ENCODE measurements at regions not wholly inside any gene's neighbourhood (a gene's known extent, or its start where the extent isn't known, plus 50 kb on each side); places are given as distances from the start of the nearest gene placed in this dataset.

GRCh38 chr2:65557616-65558573 lies 125.5 kb upstream of the SPRED2 start:
- DNase-seq (ENCODE audit: low spot score): no peak

GRCh38 chr2:65554765-65555591 lies 122.6 kb upstream of the SPRED2 start:
- in situ Hi-C loops (cut with HindIII; ENCODE audit: low sequenced_read_pairs): no loop called here

More at GRCh38 chr2:65557616-65558573, 125.5 kb upstream of the SPRED2 start:
- in situ Hi-C loops (cut with HindIII; ENCODE audit: low sequenced_read_pairs): no loop called here

GRCh38 chr2:65553504-65554074 lies 121.2 kb upstream of the SPRED2 start:
- peak; percentile 47 for DNase-seq (ENCODE audit: low spot score)

More at GRCh38 chr2:65554765-65555591, 122.6 kb upstream of the SPRED2 start:
- DNase-seq (ENCODE audit: low spot score): no peak

GRCh38 chr2:65551528-65551927 lies 119.1 kb upstream of the SPRED2 start:
- DNase-seq (ENCODE audit: low spot score): no peak
- in situ Hi-C loops (cut with HindIII; ENCODE audit: low sequenced_read_pairs): no loop called here

More at GRCh38 chr2:65553504-65554074, 121.2 kb upstream of the SPRED2 start:
- in situ Hi-C loops (cut with HindIII; ENCODE audit: low sequenced_read_pairs): no loop called here

GRCh38 chr2:65550246-65550645 lies 117.8 kb upstream of the SPRED2 start:
- in situ Hi-C loops (cut with HindIII; ENCODE audit: low sequenced_read_pairs): no loop called here
- no peak for DNase-seq (ENCODE audit: low spot score)

DNA sequence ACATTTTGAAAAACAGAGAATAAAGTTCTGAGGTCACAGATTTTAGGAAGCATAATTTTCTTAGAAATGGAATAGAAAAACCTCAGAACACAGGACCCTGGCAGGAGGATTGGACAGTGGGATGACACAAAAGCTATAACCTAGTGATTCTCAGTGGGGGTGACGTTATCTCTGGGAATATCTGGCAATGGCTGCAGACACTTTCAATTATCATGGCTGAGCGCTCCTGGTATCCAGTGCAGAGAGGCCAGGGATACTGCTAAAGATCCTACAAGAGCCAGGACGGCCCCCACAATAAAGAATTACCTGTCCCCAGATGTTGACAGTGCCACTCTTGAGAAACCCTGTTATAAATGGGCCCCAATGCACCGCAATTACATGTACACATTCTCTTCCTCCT lies 117.2 kb upstream of the SPRED2 start:
- in situ Hi-C loops (cut with HindIII; ENCODE audit: low sequenced_read_pairs): loop anchor here (25.0 kb wide), 1 partner anchor 112 kb away; the partner anchor contains the start of gene SPRED2
- no peak for DNase-seq (ENCODE audit: low spot score)

DNA sequence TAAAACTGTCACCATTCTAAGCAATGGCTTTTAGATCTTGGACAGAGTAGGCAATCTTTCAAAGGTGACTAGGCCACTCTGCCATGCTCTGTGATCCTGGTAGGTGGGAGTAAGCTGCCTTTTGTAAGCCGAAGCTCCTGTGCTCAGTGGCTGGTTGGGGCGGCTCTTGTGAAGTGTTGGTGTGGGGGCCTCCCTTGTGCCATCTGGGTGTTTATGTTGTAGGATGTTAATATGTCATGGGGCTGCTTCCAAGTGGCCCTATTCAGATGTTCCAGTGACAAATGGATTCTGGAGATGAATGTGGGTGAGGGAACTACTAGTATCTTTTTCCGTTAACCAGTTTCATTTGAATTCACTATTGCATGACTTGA lies 116.8 kb upstream of the SPRED2 start:
- no peak for DNase-seq (ENCODE audit: low spot score)
- in situ Hi-C loops (cut with HindIII; ENCODE audit: low sequenced_read_pairs): loop anchor here (25.0 kb wide), 1 partner anchor 112 kb away; the partner anchor contains the start of gene SPRED2

- DNase-seq (ENCODE audit: low spot score): no peak
- in situ Hi-C loops (cut with HindIII; ENCODE audit: low sequenced_read_pairs): loop anchor here (25.0 kb wide), 1 partner anchor 111 kb away; the partner anchor contains the start of gene SPRED2
Observed at GRCh38 chr2:65548576-65549256, 116.3 kb upstream of the SPRED2 start.

DNA sequence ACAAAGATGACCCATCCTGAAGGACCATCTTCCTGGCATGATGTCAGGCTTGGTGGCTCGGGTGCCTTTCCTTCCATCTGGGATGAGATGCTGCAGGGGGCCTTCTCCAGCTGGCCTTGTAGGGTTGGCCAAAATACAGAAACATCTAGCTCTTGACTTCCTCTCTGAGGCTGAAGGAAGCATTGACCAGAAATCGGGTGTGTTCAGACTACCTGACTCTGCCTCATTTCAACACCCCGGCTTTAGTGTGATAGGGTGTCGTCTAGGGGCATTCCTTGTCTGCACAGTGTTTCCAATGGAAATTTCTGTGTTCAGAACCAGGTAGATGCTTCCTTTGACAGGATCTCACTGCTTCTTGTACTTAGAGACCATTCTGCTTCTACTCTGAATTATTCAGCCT lies 115.7 kb upstream of the SPRED2 start:
- DNase-seq (ENCODE audit: low spot score): no peak
- in situ Hi-C loops (cut with HindIII; ENCODE audit: low sequenced_read_pairs): loop anchor here (25.0 kb wide), 1 partner anchor 111 kb away; the partner anchor contains the start of gene SPRED2

- no peak for DNase-seq (ENCODE audit: low spot score)
- in situ Hi-C loops (cut with HindIII; ENCODE audit: low sequenced_read_pairs): loop anchor here (25.0 kb wide), 1 partner anchor 109 kb away; the partner anchor contains the start of gene SPRED2
Observed at GRCh38 chr2:65545837-65546805, 113.7 kb upstream of the SPRED2 start.

GRCh38 chr2:65541773-65542172 lies 109.4 kb upstream of the SPRED2 start:
- DNase-seq (ENCODE audit: low spot score): no peak
- in situ Hi-C loops (cut with HindIII; ENCODE audit: low sequenced_read_pairs): loop anchor here (25.0 kb wide), 1 partner anchor 104 kb away; the partner anchor contains the start of gene SPRED2

GRCh38 chr2:65539633-65540032 lies 107.2 kb upstream of the SPRED2 start:
- DNase-seq (ENCODE audit: low spot score): peak; percentile 21
- in situ Hi-C loops (cut with HindIII; ENCODE audit: low sequenced_read_pairs): loop anchor here (25.0 kb wide), 1 partner anchor 102 kb away; the partner anchor contains the start of gene SPRED2

DNA sequence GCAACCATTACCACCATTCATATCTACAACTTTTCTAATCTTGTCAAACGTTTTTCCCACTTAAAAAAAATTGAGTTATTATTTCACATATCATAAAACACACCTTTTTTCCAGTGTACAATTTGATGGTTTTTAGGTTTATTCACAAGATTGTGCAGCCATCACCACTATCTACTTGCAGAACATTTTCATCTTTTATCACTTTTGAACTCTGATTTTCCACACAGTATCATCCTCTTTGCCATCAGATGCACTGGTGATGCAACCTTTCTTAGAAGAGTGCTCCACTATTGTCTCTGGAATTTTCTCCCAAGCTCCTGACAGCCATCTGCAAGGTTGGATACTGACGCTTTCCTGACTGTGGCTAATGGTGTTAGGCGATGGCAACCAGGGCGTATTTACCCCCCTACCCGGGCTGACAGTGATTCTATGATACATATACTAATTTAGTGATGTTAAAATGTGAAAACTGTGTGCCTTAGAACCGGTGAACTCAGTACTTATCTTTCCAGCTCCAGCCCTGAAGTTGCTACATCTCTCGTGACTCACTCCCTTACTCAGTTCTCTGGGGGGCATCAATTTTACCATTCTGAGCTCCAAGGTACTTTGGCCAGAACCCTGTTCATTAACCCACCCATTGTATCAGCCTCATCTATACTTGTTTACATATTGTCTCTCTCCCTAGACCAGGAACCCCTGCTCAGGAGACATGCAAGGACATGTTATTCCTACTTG lies 105.4 kb upstream of the SPRED2 start:
- no peak for DNase-seq (ENCODE audit: low spot score)
- in situ Hi-C loops (cut with HindIII; ENCODE audit: low sequenced_read_pairs): loop anchor here (25.0 kb wide), 1 partner anchor 101 kb away; the partner anchor contains the start of gene SPRED2

DNA sequence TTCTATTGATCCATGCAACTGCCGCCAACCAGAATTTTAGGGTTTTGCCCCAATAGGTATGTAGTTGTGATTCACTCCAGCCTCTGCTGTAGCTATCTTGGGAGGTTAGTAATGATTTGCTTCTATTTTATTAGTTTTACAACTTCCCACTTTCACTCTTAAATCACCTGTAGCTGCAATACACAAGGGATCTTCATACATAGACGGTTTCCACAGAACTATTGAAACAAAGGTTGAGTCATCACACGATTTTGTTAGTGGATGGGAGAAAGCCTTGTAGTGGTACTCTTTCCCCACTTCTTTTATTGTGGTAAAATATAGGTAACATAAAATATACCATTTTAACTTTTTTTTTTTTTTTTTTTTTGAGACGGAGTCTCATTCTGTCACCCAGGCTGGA lies 104.2 kb upstream of the SPRED2 start:
- no peak for DNase-seq (ENCODE audit: low spot score)
- in situ Hi-C loops (cut with HindIII; ENCODE audit: low sequenced_read_pairs): loop anchor here (25.0 kb wide), 1 partner anchor 99 kb away; the partner anchor contains the start of gene SPRED2

DNA sequence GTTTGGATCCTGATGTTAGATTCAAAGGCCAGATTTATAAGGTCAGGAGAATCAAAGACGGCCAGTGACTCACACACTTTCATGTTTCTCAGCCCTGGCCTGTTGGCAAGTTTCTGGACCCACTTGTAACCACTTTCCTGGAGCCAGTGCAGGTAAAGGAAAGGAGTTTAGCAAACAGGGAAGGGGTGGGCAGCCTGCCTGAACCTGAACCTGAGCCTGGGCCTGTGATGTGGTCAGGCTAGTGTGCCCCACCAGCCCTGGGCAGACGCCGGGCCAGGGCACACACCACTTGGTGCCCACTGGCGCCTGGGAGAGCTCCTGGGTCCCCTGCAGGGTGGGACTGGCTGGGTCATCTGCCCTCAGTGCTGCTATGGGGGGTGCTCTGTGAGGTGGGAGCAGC lies 100.5 kb upstream of the SPRED2 start:
- in situ Hi-C loops (cut with HindIII; ENCODE audit: low sequenced_read_pairs): loop anchor here (25.0 kb wide), 1 partner anchor 96 kb away; the partner anchor contains the start of gene SPRED2
- no peak for DNase-seq (ENCODE audit: low spot score)

- no peak for DNase-seq (ENCODE audit: low spot score)
- in situ Hi-C loops (cut with HindIII; ENCODE audit: low sequenced_read_pairs): loop anchor here (25.0 kb wide), 1 partner anchor 95 kb away; the partner anchor contains the start of gene SPRED2
Observed at GRCh38 chr2:65532326-65532725, 99.9 kb upstream of the SPRED2 start.
